Testis (tissue), 2 donors: ENCODE measurements at regions not wholly inside any gene's neighbourhood (a gene's known extent, or its start where the extent isn't known, plus 50 kb on each side); places are given as distances from the start of the nearest gene placed in this dataset.

ENCODE experiments used
- DNase-seq: peaks from one replicate; pipeline ENCODE4 v3.0.0-alpha.2; 2019
- H3K27ac ChIP-seq, 2 donors: fragments of 200-600 bp; sonication (generic); one replicate each; pipeline ENCODE4 v1.5.1; 2019
- H3K27me3 ChIP-seq: fragments of 200-600 bp; sonication (generic); one replicate; pipeline ENCODE4 v1.5.1; 2019
- H3K36me3 ChIP-seq: fragments of 200-600 bp; sonication (generic); one replicate; pipeline ENCODE4 v1.5.1; 2017; ENCODE audit warnings: low read depth; ENCODE audit errors: missing control alignments
- H3K4me1 ChIP-seq: fragments of 200-600 bp; sonication (generic); one replicate; pipeline ENCODE4 v1.5.1; 2019
- H3K4me3 ChIP-seq, 2 donors: fragments of 200-600 bp; sonication (generic); one replicate each; pipeline ENCODE4 v1.5.1; 2017 to 2019
- H3K9me3 ChIP-seq: fragments of 200-600 bp; sonication (generic); one replicate; pipeline ENCODE4 v1.5.1; 2017
- POLR2A ChIP-seq: fragments of 450-650 bp; IDR thresholded peaks from one replicate; pipeline ENCODE4 v1.6.1; 2017; ENCODE audit warnings: antibody characterized with exemption, mild to moderate bottlenecking, moderate library complexity
- WGBS, 2 donors: methylation state at CpG; one replicate each; pipeline ENCODE4 v1.1.5; 2018; 5-methylcytosine and 5-hydroxymethylcytosine counted together
- intact Hi-C: fragments of 100-400 bp; cut with DNase I; formaldehyde crosslinking; loops from one replicate; pipeline ENCODE4 v1.15.1; 2023; ENCODE audit warnings: low total_unique reads
- TF ChIP-seq, protein P1 (sequence below), 3 experiments: fragments of 450-650 bp in 2 of 3; fragments of 200-600 bp in 1 of 3; sonication (generic) in 1 of 3; IDR thresholded peaks; one replicate each; pipeline ENCODE4 v1.5.1; 2016 to 2019; ENCODE audit warnings: antibody characterized with exemption in 3 of 3, mild to moderate bottlenecking in 2 of 3, moderate library complexity in 1 of 3

DNA sequence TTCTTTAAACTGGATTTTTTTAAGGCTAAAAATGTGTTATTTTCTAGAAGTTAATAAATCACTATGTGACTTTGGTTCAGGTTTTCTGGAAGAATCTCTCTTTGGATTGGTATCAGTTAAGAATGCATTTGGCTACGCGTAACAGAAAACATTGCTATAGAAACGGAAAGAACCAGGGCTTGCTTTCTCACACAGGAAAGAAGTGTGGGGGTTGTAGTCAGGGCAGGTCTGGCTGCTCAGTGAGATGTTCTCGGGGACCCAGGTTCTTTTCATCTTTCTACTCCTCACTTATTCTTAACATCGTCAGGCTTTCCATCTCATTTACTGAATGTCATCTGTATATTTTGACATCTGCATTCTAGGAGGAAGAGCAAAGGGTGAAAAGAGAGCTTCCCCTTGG is 191.4 kb downstream of the ZBTB18 start:
- TF ChIP-seq POLR2A = no peak
- TF ChIP-seq, protein P1, sequence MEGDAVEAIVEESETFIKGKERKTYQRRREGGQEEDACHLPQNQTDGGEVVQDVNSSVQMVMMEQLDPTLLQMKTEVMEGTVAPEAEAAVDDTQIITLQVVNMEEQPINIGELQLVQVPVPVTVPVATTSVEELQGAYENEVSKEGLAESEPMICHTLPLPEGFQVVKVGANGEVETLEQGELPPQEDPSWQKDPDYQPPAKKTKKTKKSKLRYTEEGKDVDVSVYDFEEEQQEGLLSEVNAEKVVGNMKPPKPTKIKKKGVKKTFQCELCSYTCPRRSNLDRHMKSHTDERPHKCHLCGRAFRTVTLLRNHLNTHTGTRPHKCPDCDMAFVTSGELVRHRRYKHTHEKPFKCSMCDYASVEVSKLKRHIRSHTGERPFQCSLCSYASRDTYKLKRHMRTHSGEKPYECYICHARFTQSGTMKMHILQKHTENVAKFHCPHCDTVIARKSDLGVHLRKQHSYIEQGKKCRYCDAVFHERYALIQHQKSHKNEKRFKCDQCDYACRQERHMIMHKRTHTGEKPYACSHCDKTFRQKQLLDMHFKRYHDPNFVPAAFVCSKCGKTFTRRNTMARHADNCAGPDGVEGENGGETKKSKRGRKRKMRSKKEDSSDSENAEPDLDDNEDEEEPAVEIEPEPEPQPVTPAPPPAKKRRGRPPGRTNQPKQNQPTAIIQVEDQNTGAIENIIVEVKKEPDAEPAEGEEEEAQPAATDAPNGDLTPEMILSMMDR (IDR thresholded peaks at IDR 0.05) = no peak
- H3K27ac ChIP-seq = no peak overlapping the region
- intact Hi-C loops = no loop called here
- no peak for DNase-seq
- H3K36me3 ChIP-seq = no peaks in the 10 kb centered on the region
- no peaks in the 10 kb centered on the region for H3K27me3 ChIP-seq
- no peak overlapping the region for H3K4me3 ChIP-seq
- WGBS, 2 donors = 57 to 68% methylated on average over 5 of the region's 5 CpGs
- no peaks in the 10 kb centered on the region for H3K4me1 ChIP-seq
- no peaks in the 10 kb centered on the region for H3K9me3 ChIP-seq

DNA sequence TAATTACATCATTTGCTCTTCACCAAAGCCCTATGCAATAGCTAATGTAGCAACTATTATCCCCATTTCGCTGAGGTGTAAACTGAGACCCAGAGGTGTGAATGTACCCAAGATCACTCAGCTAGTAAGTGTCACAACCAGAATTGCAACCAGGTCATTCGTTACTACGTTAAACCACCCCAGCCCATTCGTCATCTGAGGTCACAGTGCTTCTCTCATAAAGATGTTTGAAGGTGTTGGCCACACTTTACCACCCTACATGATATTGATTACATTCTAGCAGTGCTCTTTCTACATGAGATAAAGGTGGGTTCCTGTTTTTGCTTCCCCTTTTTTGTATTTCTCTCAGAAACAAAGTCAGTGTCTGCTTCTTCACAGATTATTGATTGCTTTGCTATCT is 195.3 kb downstream of the ZBTB18 start:
- H3K27me3 ChIP-seq = no peaks in the 10 kb centered on the region
- 84 to 89% methylated on average over 4 of the region's 4 CpGs for WGBS, 2 donors

GRCh38 chr1:244248426-244248825 is 197.3 kb downstream of the ZBTB18 start:
- H3K9me3 ChIP-seq = no peaks in the 10 kb centered on the region
- intact Hi-C loops = no loop called here
- no peak for DNase-seq
- H3K36me3 ChIP-seq = no peaks in the 10 kb centered on the region
- H3K27ac ChIP-seq = no peak overlapping the region
- no peak overlapping the region for H3K4me3 ChIP-seq
- H3K4me1 ChIP-seq = no peaks in the 10 kb centered on the region
- 77 to 94% methylated on average over 3 of the region's 3 CpGs for WGBS, 2 donors
- TF ChIP-seq POLR2A = no peak
- TF ChIP-seq, protein P1 (IDR thresholded peaks at IDR 0.05) = no peak
- H3K27me3 ChIP-seq = no peaks in the 10 kb centered on the region

More for the DNA sequence above, 195.3 kb downstream of the ZBTB18 start:
- TF ChIP-seq POLR2A = no peak
- TF ChIP-seq, protein P1 (IDR thresholded peaks at IDR 0.05) = no peak
- Histone ChIP-seq H3K9me3 (no peaks in the 10 kb centered on the region), H3K36me3 (no peaks in the 10 kb centered on the region), H3K27ac (no peak overlapping the region), H3K4me1 (no peaks in the 10 kb centered on the region), H3K4me3 (no peak overlapping the region)
- no peak for DNase-seq
- intact Hi-C loops = no loop called here

GRCh38 chr1:244252211-244252610 is 199.5 kb downstream of the ADSS2 start:
- Histone ChIP-seq H3K4me1 (no peaks in the 10 kb centered on the region), H3K9me3 (no peaks in the 10 kb centered on the region), H3K27ac (no peak overlapping the region), H3K36me3 (no peaks in the 10 kb centered on the region), H3K27me3 (no peaks in the 10 kb centered on the region), H3K4me3 (no peak overlapping the region)
- intact Hi-C loops = no loop called here
- WGBS, 2 donors = 94 to 95% methylated on average over 4 of the region's 4 CpGs
- DNase-seq = no peak
- TF ChIP-seq, protein P1 (IDR thresholded peaks at IDR 0.05) = no peak
- no peak for TF ChIP-seq POLR2A

GRCh38 chr1:244254467-244254866 is 197.2 kb downstream of the ADSS2 start:
- H3K36me3 ChIP-seq = no peaks in the 10 kb centered on the region
- no peak for TF ChIP-seq POLR2A
- TF ChIP-seq, protein P1 (IDR thresholded peaks at IDR 0.05) = no peak
- intact Hi-C loops = no loop called here
- peak; percentile 25 for DNase-seq
- WGBS, 2 donors = 79 to 85% methylated on average over 6 of the region's 6 CpGs
- H3K27me3 ChIP-seq = no peaks in the 10 kb centered on the region
- H3K4me1 ChIP-seq = no peaks in the 10 kb centered on the region
- H3K27ac ChIP-seq = no peak overlapping the region
- no peaks in the 10 kb centered on the region for H3K9me3 ChIP-seq
- H3K4me3 ChIP-seq = no peak overlapping the region
